Stomach (tissue), 4 donors: ENCODE measurements at regions not wholly inside any gene's neighbourhood (a gene's known extent, or its start where the extent isn't known, plus 50 kb on each side); places are given as distances from the start of the nearest gene placed in this dataset.

ENCODE experiments used
- CTCF ChIP-seq, 7 experiments: fragments of 450-650 bp in 4 of 7; fragments of 200-600 bp in 3 of 7; sonication (generic) in 3 of 7; IDR thresholded peaks; one replicate each; pipeline ENCODE4 v1.5.1; 2016 to 2019; ENCODE audit warnings: antibody characterized with exemption in 7 of 7, control low read depth in 2 of 7, mild to moderate bottlenecking in 1 of 7
- EP300 ChIP-seq: sonication (generic); formaldehyde crosslinking; IDR thresholded peaks from one replicate; pipeline ENCODE4 v1.6.1; 2017; ENCODE audit warnings: antibody characterized with exemption
- POLR2A ChIP-seq, 4 donors: fragments of 450-650 bp; IDR thresholded peaks; one replicate each; pipeline ENCODE4 v1.6.1; 2016; ENCODE audit warnings: antibody characterized with exemption in 4 of 4, control low read depth in 2 of 4, mild to moderate bottlenecking in 1 of 4, moderate library complexity in 1 of 4
- POLR2AphosphoS5 ChIP-seq, 3 donors: sonication (generic); formaldehyde crosslinking; IDR thresholded peaks; one replicate each; pipeline ENCODE4 v1.6.1; 2016; ENCODE audit warnings: antibody characterized with exemption in 3 of 3

GRCh38 chr7:145817687-145818086, 298.9 kb upstream of the CNTNAP2 start:
- TF ChIP-seq POLR2A (IDR thresholded peaks at IDR 0.05) (no peak), CTCF (IDR thresholded peaks at IDR 0.05) (no peak), EP300 (no peak), POLR2AphosphoS5 (IDR thresholded peaks at IDR 0.05) (no peak)
